Urinary bladder (tissue), 3 donors: ENCODE measurements at regions not wholly inside any gene's neighbourhood (a gene's known extent, or its start where the extent isn't known, plus 50 kb on each side); places are given as distances from the start of the nearest gene placed in this dataset.

Source experiments
- DNase-seq: peaks from one replicate; pipeline ENCODE4 v3.0.0-alpha.2; 2015; ENCODE audit errors: extremely low spot score
- H3K27ac ChIP-seq: one replicate; pipeline ENCODE4 v1.5.1; 2013; ENCODE audit warnings: low read depth, mild to moderate bottlenecking, moderate library complexity
- H3K36me3 ChIP-seq: one replicate; pipeline ENCODE4 v1.6.1; 2013; ENCODE audit warnings: mild to moderate bottlenecking, moderate library complexity; ENCODE audit not compliant: insufficient read depth
- H3K4me1 ChIP-seq: one replicate; pipeline ENCODE4 v1.6.1; 2013; ENCODE audit warnings: mild to moderate bottlenecking, moderate library complexity; ENCODE audit not compliant: insufficient read depth
- H3K4me3 ChIP-seq: one replicate; pipeline ENCODE4 v1.5.1; 2013; ENCODE audit warnings: low read depth, low read length
- WGBS: extraction: QIAGEN DNeasy Blood & Tissue Kit; methylation state at CpG from one replicate; pipeline ENCODE4 v1.1.7; 2013; 5-methylcytosine and 5-hydroxymethylcytosine counted together
- donor health status: healthy with polysubstance abuse.
- donor health status: healthy.

- 82% methylated on average over 6 of the region's 6 CpGs for WGBS
- Histone ChIP-seq H3K4me1 (no peaks in the 10 kb centered on the region), H3K27ac (no peak overlapping the region)
Measured at GRCh38 chr11:109822436-109823102, 270.6 kb upstream of the ZC3H12C start.

GRCh38 chr11:109828387-109828786, 264.8 kb upstream of the ZC3H12C start:
- DNase-seq = no peak
- no peaks in the 10 kb centered on the region for H3K4me1 ChIP-seq
- H3K36me3 ChIP-seq = no peaks in the 10 kb centered on the region
- no peak overlapping the region for H3K27ac ChIP-seq
- no peak overlapping the region for H3K4me3 ChIP-seq
- 34% methylated on average over 1 of the region's 1 CpG for WGBS

More at GRCh38 chr11:109822436-109823102, 270.6 kb upstream of the ZC3H12C start:
- DNase-seq = no peak
- H3K4me3 ChIP-seq = no peak overlapping the region
- H3K36me3 ChIP-seq = no peaks in the 10 kb centered on the region

- WGBS = 58% methylated on average over 4 of the region's 4 CpGs
- DNase-seq = no peak
- Histone ChIP-seq H3K4me3 (no peak overlapping the region), H3K36me3 (no peaks in the 10 kb centered on the region), H3K27ac (no peak overlapping the region), H3K4me1 (no peaks in the 10 kb centered on the region)
Measured at GRCh38 chr11:109838026-109838425, 255.2 kb upstream of the ZC3H12C start.

GRCh38 chr11:109845437-109845836, 247.8 kb upstream of the ZC3H12C start:
- DNase-seq = no peak
- no peak overlapping the region for H3K27ac ChIP-seq
- H3K4me1 ChIP-seq = no peaks in the 10 kb centered on the region
- 37% methylated on average over 1 of the region's 1 CpG for WGBS
- H3K36me3 ChIP-seq = no peaks in the 10 kb centered on the region
- no peak overlapping the region for H3K4me3 ChIP-seq

GRCh38 chr11:109847621-109848020, 245.6 kb upstream of the ZC3H12C start:
- H3K4me1 ChIP-seq = no peaks in the 10 kb centered on the region
- no peaks in the 10 kb centered on the region for H3K36me3 ChIP-seq
- 51% methylated on average over 1 of the region's 1 CpG for WGBS
- DNase-seq = no peak
- no peak overlapping the region for H3K4me3 ChIP-seq
- no peak overlapping the region for H3K27ac ChIP-seq

- Histone ChIP-seq H3K4me1 (no peaks in the 10 kb centered on the region), H3K36me3 (no peaks in the 10 kb centered on the region), H3K4me3 (no peak overlapping the region), H3K27ac (no peak overlapping the region)
- no peak for DNase-seq
- WGBS = 92% methylated on average over 3 of the region's 3 CpGs
Measured at GRCh38 chr11:109849051-109849450, 244.1 kb upstream of the ZC3H12C start.

GRCh38 chr11:109849946-109850345, 243.2 kb upstream of the ZC3H12C start:
- DNase-seq = no peak
- Histone ChIP-seq H3K4me1 (no peaks in the 10 kb centered on the region), H3K4me3 (no peak overlapping the region), H3K27ac (no peak overlapping the region), H3K36me3 (no peaks in the 10 kb centered on the region)
- 79% methylated on average over 5 of the region's 5 CpGs for WGBS

GRCh38 chr11:109851780-109852390, 241.3 kb upstream of the ZC3H12C start:
- 37% methylated on average over 1 of the region's 1 CpG for WGBS
- Histone ChIP-seq H3K4me1 (no peaks in the 10 kb centered on the region), H3K27ac (no peak overlapping the region), H3K4me3 (no peak overlapping the region), H3K36me3 (peaks cover 2% of the 10 kb centered on the region)
- DNase-seq = no peak

GRCh38 chr11:109853156-109853776, 239.9 kb upstream of the ZC3H12C start:
- WGBS = 68% methylated on average over 5 of the region's 5 CpGs
- Histone ChIP-seq H3K4me1 (no peaks in the 10 kb centered on the region), H3K4me3 (no peak overlapping the region), H3K36me3 (peaks cover 2% of the 10 kb centered on the region), H3K27ac (no peak overlapping the region)
- no peak for DNase-seq

GRCh38 chr11:109854731-109855130, 238.5 kb upstream of the ZC3H12C start:
- H3K4me3 ChIP-seq = no peak overlapping the region
- H3K27ac ChIP-seq = no peak overlapping the region
- peaks cover 2% of the 10 kb centered on the region for H3K36me3 ChIP-seq
- DNase-seq = no peak
- H3K4me1 ChIP-seq = no peaks in the 10 kb centered on the region

- Histone ChIP-seq H3K27ac (no peak overlapping the region), H3K4me3 (no peak overlapping the region), H3K4me1 (no peaks in the 10 kb centered on the region), H3K36me3 (peaks cover 2% of the 10 kb centered on the region)
- no peak for DNase-seq
- WGBS = 79% methylated on average over 2 of the region's 2 CpGs
Measured at GRCh38 chr11:109856928-109857327, 236.3 kb upstream of the ZC3H12C start.

GRCh38 chr11:109857637-109858036, 235.6 kb upstream of the ZC3H12C start:
- no peak for DNase-seq
- Histone ChIP-seq H3K36me3 (peaks cover 2% of the 10 kb centered on the region), H3K4me1 (no peaks in the 10 kb centered on the region), H3K4me3 (no peak overlapping the region), H3K27ac (no peak overlapping the region)

GRCh38 chr11:109858152-109858551, 235.0 kb upstream of the ZC3H12C start:
- Histone ChIP-seq H3K4me3 (no peak overlapping the region), H3K4me1 (no peaks in the 10 kb centered on the region), H3K36me3 (peaks cover 2% of the 10 kb centered on the region), H3K27ac (no peak overlapping the region)
- WGBS = 84% methylated on average over 4 of the region's 4 CpGs
- DNase-seq = no peak

GRCh38 chr11:109859045-109859724, 234.0 kb upstream of the ZC3H12C start:
- WGBS = 82% methylated on average over 4 of the region's 4 CpGs
- H3K4me1 ChIP-seq = no peaks in the 10 kb centered on the region

More at GRCh38 chr11:109859045-109859724, 234.0 kb upstream of the ZC3H12C start:
- H3K36me3 ChIP-seq = peaks cover 2% of the 10 kb centered on the region
- no peak overlapping the region for H3K27ac ChIP-seq
- H3K4me3 ChIP-seq = no peak overlapping the region
- no peak for DNase-seq
